ENCODE measurements at regions not wholly inside any gene's neighbourhood (a gene's known extent, or its start where the extent isn't known, plus 50 kb on each side); places are given as distances from the start of the nearest gene placed in this dataset.

DNA sequence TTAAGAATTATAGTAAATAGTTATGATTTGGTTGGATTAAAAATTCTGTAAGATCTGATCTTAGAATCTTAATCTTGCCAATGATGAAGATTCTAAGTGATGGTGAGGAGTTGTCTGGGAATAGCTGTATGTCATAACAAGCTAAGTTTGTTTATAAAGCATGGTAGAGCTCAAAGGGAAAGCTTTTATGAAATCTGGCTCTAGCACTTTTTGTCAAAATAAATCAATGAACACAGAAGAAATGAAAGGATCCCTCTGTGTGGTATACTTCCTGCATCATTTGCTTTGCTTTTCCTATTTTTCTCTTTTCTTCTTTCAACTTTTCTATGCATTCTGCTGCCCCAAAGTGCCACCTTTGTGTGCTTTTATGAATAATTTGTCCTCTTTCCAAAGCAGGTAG is 193.5 kb upstream of the FAT1 start:
- TF ChIP-seq GATA2 (IDR thresholded peaks at IDR 0.05; ENCODE audit: low read depth, low read length): no peak
- no peak for TF ChIP-seq GATA3 (IDR thresholded peaks at IDR 0.05; ENCODE audit: low read depth, low read length)
